NCI-H2171 (cell line): ENCODE measurements at regions not wholly inside any gene's neighbourhood (a gene's known extent, or its start where the extent isn't known, plus 50 kb on each side); places are given as distances from the start of the nearest gene placed in this dataset.

Experiments used
- DNase-seq: peaks from one replicate; lab custom pipeline; 2025; lab: John Stamatoyannopoulos, UW

GRCh38 chr12:124489915-124490583, 77.4 kb downstream of the NCOR2 start:
- no peak for DNase-seq

GRCh38 chr12:124489220-124489619, 78.2 kb downstream of the NCOR2 start:
- DNase-seq: no peak

GRCh38 chr12:124488520-124488919, 78.9 kb downstream of the NCOR2 start:
- no peak for DNase-seq

- DNase-seq: no peak
Measured at GRCh38 chr12:124487834-124488165, 79.6 kb downstream of the NCOR2 start.

GRCh38 chr12:124487066-124487833, 80.2 kb downstream of the NCOR2 start:
- no peak for DNase-seq

GRCh38 chr12:124486346-124486963, 81.0 kb downstream of the NCOR2 start:
- no peak for DNase-seq

- no peak for DNase-seq
Measured at GRCh38 chr12:124485371-124485770, 82.0 kb downstream of the NCOR2 start.

- no peak for DNase-seq
Measured at GRCh38 chr12:124484526-124484953, 82.9 kb downstream of the NCOR2 start.

GRCh38 chr12:124484067-124484466, 83.3 kb downstream of the NCOR2 start:
- no peak for DNase-seq

- DNase-seq: no peak
Measured at GRCh38 chr12:124482901-124483799, 84.3 kb downstream of the NCOR2 start.

GRCh38 chr12:124482567-124482893, 84.9 kb downstream of the NCOR2 start:
- no peak for DNase-seq

GRCh38 chr12:124481772-124482566, 85.4 kb downstream of the NCOR2 start:
- no peak for DNase-seq

GRCh38 chr12:124481257-124481750, 86.1 kb downstream of the NCOR2 start:
- peak; percentile 26 for DNase-seq

GRCh38 chr12:124480469-124481256, 86.7 kb downstream of the NCOR2 start:
- peak; percentile 93 for DNase-seq

GRCh38 chr12:124479680-124480468, 87.5 kb downstream of the NCOR2 start:
- DNase-seq: no peak

GRCh38 chr12:124478985-124479645, 88.3 kb downstream of the NCOR2 start:
- DNase-seq: no peak

- no peak for DNase-seq
Measured at GRCh38 chr12:124478416-124478815, 89.0 kb downstream of the NCOR2 start.

- no peak for DNase-seq
Measured at GRCh38 chr12:124477107-124477915, 90.1 kb downstream of the NCOR2 start.
